ENCODE measurements at regions not wholly inside any gene's neighbourhood (a gene's known extent, or its start where the extent isn't known, plus 50 kb on each side); places are given as distances from the start of the nearest gene placed in this dataset.

DNA sequence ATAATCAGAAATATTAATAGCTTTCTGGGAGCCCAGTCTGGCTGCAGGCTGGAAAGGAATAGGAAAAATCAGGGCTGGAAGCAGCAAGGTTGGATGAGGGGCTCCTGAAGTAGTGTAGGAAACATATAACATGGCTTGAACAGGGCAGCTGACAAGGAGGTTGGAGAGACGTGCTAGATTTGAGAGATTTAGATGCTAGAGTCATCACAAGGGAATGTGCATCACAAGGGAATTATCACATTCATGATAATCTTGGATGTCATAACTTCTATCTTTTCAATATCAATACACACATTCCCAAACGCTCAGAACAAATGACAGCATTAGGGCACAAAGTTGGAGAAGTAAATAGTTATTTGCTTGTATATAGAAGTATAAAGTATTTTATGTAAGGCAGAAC lies 120.9 kb upstream of the EGFR start:
- Histone ChIP-seq H3K4me2 (ENCODE audit: control insufficient read depth, insufficient read depth) (no peak overlapping the region), H3K9ac (ENCODE audit: control insufficient read depth, insufficient read depth, low read length) (no peak overlapping the region), H4K20me1 (ENCODE audit: control insufficient read depth, insufficient read depth) (no peaks in the 10 kb centered on the region), H3K36me3 (ENCODE audit: control insufficient read depth in 2 of 2, insufficient read depth in 2 of 2, low read length in 1 of 2) (no peaks in the 10 kb centered on the region), H3K79me2 (ENCODE audit: control insufficient read depth, insufficient read depth, low read length) (no peaks in the 10 kb centered on the region), H3K27ac (ENCODE audit: control insufficient read depth, insufficient read depth) (no peak overlapping the region), H3K4me1 (ENCODE audit: control insufficient read depth, insufficient read depth, low read length) (no peaks in the 10 kb centered on the region), H2AFZ (ENCODE audit: control insufficient read depth, low read depth, low read length) (no peak overlapping the region), H3K9me3 (replicated peaks; ENCODE audit: control insufficient read depth, insufficient read depth, low read length) (no peaks in the 10 kb centered on the region), H3K4me3 (no peak overlapping the region), H3K27me3 (replicated peaks in 1 of 2; ENCODE audit: control insufficient read depth in 2 of 2, insufficient read depth in 2 of 2, low read length in 1 of 2) (no peaks in the 10 kb centered on the region)
- no TSS peak for BruUV-seq (replicated peaks)
- 7% methylated on average over 2 of the region's 2 CpGs for WGBS (ENCODE audit: insufficient coverage, insufficient replicate concordance, low lambda C conversion rate, missing lambda C conversion rate)
- intact Hi-C loops (cut with micrococcal nuclease; ENCODE audit: unreplicated experiment) (no loop called here), in situ Hi-C loops (cut with MboI) (no loop called here)
- POLR2A ChIA-PET: no interaction called here
- ATAC-seq (no peak), FAIRE-seq (no peak), DNase-seq (ENCODE audit: low read depth, low spot score) (no peak)
- SMC1A ChIA-PET (ENCODE audit: uncharacterized antibody, unreplicated experiment): no interaction called here
- RAD21 ChIA-PET (ENCODE audit: unreplicated experiment): interaction anchor here (0.9 kb wide), 1 partner anchor 385 kb away, joined by 3 read pairs; no protein-coding TSS in a partner anchor
- CTCF ChIA-PET: interaction anchor here (2.4 kb wide), 1 partner anchor 357 kb away, joined by 5 read pairs; no protein-coding TSS in a partner anchor
- TF ChIP-seq, protein P1, sequence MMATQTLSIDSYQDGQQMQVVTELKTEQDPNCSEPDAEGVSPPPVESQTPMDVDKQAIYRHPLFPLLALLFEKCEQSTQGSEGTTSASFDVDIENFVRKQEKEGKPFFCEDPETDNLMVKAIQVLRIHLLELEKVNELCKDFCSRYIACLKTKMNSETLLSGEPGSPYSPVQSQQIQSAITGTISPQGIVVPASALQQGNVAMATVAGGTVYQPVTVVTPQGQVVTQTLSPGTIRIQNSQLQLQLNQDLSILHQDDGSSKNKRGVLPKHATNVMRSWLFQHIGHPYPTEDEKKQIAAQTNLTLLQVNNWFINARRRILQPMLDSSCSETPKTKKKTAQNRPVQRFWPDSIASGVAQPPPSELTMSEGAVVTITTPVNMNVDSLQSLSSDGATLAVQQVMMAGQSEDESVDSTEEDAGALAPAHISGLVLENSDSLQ (IDR thresholded peaks at IDR 0.05): no peak
- TF ChIP-seq MEF2A (IDR thresholded peaks at IDR 0.05; ENCODE audit: insufficient read depth, low read depth, low read length): no peak
- no peak for TF ChIP-seq ZNF384 (IDR thresholded peaks at IDR 0.05; ENCODE audit: borderline replicate concordance, low read depth, low read length)
- no peak for TF ChIP-seq POLR2AphosphoS5 (IDR thresholded peaks at IDR 0.05; ENCODE audit: low read length)
- TF ChIP-seq FOXM1 (IDR thresholded peaks at IDR 0.05; ENCODE audit: low read depth, low read length): no peak
- TF ChIP-seq, protein P2, sequence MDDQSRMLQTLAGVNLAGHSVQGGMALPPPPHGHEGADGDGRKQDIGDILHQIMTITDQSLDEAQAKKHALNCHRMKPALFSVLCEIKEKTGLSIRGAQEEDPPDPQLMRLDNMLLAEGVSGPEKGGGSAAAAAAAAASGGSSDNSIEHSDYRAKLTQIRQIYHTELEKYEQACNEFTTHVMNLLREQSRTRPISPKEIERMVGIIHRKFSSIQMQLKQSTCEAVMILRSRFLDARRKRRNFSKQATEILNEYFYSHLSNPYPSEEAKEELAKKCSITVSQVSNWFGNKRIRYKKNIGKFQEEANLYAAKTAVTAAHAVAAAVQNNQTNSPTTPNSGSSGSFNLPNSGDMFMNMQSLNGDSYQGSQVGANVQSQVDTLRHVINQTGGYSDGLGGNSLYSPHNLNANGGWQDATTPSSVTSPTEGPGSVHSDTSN (IDR thresholded peaks at IDR 0.05; ENCODE audit: insufficient replicate concordance, low read depth, low read length): no peak
- TF ChIP-seq ZNF687 (IDR thresholded peaks at IDR 0.05): no peak
- no peak for TF ChIP-seq CBX5 (IDR thresholded peaks at IDR 0.05; ENCODE audit: low read depth)
- TF ChIP-seq BCL3 (IDR thresholded peaks at IDR 0.05; ENCODE audit: borderline replicate concordance, insufficient read depth, low read depth, low read length, poor library complexity, severe bottlenecking): no peak
- TF ChIP-seq EGR1 (IDR thresholded peaks at IDR 0.05; ENCODE audit: borderline replicate concordance in 1 of 2, low read depth in 2 of 2, low read length in 2 of 2): no peak
- TF ChIP-seq ELK1 (IDR thresholded peaks at IDR 0.05; ENCODE audit: low read depth, low read length): no peak
- TF ChIP-seq POU2F2 (IDR thresholded peaks at IDR 0.05; ENCODE audit: borderline replicate concordance, low read depth, low read length): no peak
- TF ChIP-seq GABPA (IDR thresholded peaks at IDR 0.05; ENCODE audit: low read depth): no peak
- TF ChIP-seq ZZZ3 (IDR thresholded peaks at IDR 0.05; ENCODE audit: control insufficient read depth, insufficient read length, low read depth): no peak
- no peak for TF ChIP-seq PAX5 (IDR thresholded peaks at IDR 0.05; ENCODE audit: borderline replicate concordance, low read depth, low read length)
